ENCODE measurements at regions not wholly inside any gene's neighbourhood (a gene's known extent, or its start where the extent isn't known, plus 50 kb on each side); places are given as distances from the start of the nearest gene placed in this dataset.
"Not testable (repeated sequence)": the region's sequence is repeated elsewhere in the genome, so short reads cannot be mapped to it uniquely, and the experiment has no call there.

GRCh38 chr12:93978553-93978952 lies 169.8 kb upstream of the PLXNC1 start:
- no peak for DNase-seq (ENCODE audit: extremely low read depth, low read depth)

DNA sequence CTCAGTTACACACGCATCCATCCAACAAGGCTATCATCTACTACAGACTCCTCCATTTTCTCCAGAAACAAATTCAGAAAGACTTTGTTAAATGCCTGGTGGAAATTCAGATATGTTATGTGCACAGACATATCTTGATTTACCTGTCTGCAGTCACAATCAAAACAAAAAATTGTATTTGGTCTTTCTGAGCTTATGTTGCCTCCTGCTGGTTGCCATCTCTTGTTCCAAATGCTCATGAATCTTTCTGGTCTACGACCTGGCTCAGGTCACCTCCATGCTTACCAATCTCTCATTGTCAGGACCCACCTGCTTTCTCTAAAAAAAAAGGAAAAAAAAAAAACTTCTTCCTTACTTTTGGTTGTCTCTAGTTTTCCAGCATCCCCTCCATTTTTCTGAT lies 169.2 kb upstream of the PLXNC1 start:
- peak; percentile 3 for DNase-seq (ENCODE audit: extremely low read depth, low read depth)

- DNase-seq (ENCODE audit: extremely low read depth, low read depth): no peak
Observed at GRCh38 chr12:93980711-93981110, 167.7 kb upstream of the PLXNC1 start.

DNA sequence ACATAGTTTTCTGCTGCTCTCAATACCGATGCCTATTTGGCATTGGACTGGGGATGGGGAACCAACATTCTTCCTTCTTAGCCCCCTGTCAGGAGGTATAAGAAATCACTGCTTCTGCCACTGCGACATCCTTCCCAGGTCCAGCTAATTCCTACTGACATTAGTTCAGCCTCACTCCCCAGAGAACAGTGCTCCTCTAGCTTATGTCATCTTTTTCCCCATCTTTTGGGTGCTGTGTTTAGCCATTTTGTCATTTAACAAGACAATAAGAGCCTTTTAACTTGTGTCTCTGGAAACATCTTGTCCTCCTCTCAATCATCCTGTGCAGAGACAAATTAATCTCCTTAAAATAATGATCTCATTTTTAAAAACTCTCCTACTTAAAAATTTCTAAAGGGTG lies 167.0 kb upstream of the PLXNC1 start:
- no peak for DNase-seq (ENCODE audit: extremely low read depth, low read depth)

GRCh38 chr12:93982771-93983315 lies 165.5 kb upstream of the PLXNC1 start:
- no peak for DNase-seq (ENCODE audit: extremely low read depth, low read depth)

DNA sequence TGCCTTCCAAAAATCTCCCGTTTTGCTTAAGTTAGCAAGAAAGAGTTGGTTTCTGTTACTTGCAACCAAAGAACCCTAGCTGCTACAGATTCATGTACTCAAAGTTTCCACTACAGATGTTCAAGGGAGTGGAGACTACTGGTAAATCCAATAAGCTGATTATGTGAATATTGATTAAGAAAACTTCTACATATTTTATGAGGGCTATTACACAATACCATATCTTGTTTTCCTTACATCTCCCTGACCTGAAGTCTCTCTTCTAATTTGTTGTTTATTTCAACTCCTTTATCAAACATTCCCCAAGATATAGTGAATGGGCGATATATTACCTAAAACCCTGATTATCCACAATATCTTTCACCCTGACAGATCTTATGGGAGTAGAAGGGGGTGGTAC lies 164.4 kb upstream of the PLXNC1 start:
- no peak for DNase-seq (ENCODE audit: extremely low read depth, low read depth)

DNA sequence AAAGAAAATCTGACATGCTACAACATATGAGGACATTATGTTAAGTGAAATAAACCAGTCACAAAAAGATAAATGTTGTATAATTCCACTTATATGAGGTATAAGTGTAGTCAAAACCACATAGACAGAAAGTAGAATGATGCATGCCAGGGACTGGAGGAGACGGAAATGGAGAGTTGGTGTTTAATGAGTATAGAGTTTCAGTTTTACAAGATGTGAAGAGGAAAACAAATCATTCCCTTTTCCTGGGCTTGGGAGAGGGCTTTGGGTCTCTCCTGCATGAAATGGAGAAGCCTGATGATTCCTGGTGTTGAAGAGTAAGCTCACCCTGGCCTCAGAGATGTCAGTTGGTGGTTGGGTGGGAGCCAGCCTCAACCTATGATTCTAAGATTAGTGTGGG lies 158.4 kb upstream of the PLXNC1 start:
- DNase-seq (ENCODE audit: extremely low read depth, low read depth): no peak

GRCh38 chr12:93990832-93991803 lies 157.3 kb upstream of the PLXNC1 start:
- DNase-seq (ENCODE audit: extremely low read depth, low read depth): no peak

DNA sequence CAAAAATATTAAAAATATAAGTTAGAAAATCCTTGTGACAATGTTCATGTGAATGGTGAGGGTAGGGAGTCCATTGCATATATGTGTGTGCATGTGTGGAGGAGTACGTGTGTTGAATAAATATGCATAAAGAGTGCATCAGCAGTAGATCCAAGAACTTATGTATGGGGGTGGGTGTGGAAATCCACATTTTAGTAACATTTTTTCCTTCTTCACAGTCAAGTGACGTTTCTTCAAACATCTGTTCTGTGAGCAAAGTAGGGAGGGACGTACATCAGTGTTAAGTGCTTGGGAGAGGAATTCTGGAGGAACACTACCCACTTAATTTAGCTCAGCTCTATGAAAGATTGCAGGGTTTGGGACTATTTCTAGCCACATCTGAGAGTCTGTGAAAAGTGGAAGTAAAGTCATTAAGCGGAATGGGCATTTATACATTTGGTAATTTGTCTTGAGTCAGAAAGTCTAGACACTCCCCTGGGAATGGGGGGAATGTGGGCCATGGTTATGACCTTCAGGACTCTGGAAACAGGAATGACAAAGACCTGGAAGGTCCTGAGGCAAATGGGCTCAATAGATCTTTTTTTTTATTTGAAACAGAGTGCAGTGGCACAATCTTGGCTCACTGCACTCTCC lies 156.4 kb upstream of the PLXNC1 start:
- DNase-seq (ENCODE audit: extremely low read depth, low read depth): no peak

- no peak for DNase-seq (ENCODE audit: extremely low read depth, low read depth)
Observed at GRCh38 chr12:93994721-93995120, 153.7 kb upstream of the PLXNC1 start.

DNA sequence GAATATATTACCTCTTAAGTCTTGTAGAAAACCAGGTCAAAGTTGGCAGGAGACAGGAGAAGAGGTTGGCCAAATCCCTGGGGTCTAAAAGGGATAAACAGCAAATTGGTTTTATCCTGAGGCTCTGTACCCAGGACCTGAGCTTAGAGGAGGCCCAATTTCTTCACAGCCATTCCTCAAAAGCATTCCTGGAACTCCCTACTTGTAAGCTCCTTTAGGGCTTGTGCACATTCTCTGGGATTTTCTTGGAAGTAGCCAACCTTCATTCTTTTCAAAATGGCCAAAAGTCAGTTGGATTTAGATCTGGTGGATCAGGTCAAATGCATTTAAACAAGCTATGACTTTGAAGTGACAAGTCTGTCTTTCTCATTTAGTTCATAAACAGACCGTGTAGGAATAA lies 152.1 kb upstream of the PLXNC1 start:
- no peak for DNase-seq (ENCODE audit: extremely low read depth, low read depth)

- DNase-seq (ENCODE audit: extremely low read depth, low read depth): no peak
Observed at GRCh38 chr12:94001691-94002090, 146.7 kb upstream of the PLXNC1 start.

DNA sequence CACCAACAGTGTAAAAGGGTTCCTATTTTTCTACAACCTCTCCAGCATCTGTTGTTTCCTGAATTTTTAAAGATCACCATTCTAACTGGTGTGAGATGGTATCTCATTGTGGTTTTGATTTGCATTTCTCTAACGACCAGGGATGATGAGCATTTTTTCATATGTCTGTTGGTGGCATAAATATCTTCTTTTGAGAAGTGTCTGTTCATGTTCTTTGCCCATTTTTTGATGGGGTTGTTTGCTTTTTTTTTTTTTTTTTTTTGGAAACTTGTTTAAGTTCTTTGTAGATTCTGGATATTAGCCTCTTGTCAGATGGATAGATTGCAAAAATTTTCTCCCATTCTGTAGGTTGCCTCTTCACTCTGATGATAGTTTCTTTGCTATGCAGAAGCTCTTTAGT lies 145.5 kb upstream of the PLXNC1 start:
- DNase-seq (ENCODE audit: extremely low read depth, low read depth): not testable (repeated sequence)

DNA sequence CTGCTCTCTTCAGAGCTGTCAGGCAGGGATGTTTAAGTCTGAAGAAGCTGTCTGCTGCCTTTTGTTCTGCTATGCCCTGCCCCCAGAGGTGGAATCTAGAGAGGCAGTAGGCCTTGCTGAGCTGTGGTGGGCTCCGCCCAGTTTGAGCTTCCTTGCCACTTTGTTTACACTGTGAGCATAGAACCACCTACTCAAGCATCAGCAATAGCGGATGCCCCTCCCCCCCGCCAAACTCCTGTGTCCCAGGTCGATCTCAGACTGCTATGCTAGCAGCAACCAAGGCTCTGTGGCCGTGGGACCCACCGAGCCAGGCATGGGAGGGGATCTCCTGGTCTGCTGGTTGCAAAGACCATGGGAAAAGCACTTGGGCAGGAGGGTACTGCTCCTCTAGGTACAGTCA lies 140.5 kb upstream of the PLXNC1 start:
- DNase-seq (ENCODE audit: extremely low read depth, low read depth): not testable (repeated sequence)

- DNase-seq (ENCODE audit: extremely low read depth, low read depth): no peak
Observed at GRCh38 chr12:94010307-94010706, 138.1 kb upstream of the PLXNC1 start.

- no peak for DNase-seq (ENCODE audit: extremely low read depth, low read depth)
Observed at GRCh38 chr12:94012071-94012470, 136.3 kb upstream of the PLXNC1 start.

GRCh38 chr12:94012590-94012989 lies 135.8 kb upstream of the PLXNC1 start:
- no peak for DNase-seq (ENCODE audit: extremely low read depth, low read depth)

GRCh38 chr12:94017247-94017646 lies 131.1 kb upstream of the PLXNC1 start:
- not testable (repeated sequence) for DNase-seq (ENCODE audit: extremely low read depth, low read depth)

DNA sequence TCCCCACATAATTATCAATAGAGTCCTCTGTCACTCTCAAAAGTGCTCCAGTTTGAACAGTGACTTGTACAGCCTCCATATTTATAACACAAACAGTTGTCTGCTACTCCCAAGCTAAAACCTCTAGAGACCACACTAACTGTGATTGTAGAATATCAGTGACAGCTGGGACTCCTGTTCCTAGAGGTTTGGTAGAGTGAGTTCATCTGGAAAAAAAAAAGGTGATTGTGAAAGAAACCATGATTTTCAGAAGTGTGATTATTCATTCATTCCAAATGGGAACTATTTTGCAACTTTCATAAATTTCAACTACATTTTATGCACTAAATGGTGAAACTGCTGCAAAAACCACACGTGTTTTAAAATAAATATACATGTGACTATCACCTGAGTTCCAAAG lies 128.0 kb upstream of the PLXNC1 start:
- DNase-seq (ENCODE audit: extremely low read depth, low read depth): no peak

- no peak for DNase-seq (ENCODE audit: extremely low read depth, low read depth)
Observed at GRCh38 chr12:94023879-94024278, 124.5 kb upstream of the PLXNC1 start.

DNA sequence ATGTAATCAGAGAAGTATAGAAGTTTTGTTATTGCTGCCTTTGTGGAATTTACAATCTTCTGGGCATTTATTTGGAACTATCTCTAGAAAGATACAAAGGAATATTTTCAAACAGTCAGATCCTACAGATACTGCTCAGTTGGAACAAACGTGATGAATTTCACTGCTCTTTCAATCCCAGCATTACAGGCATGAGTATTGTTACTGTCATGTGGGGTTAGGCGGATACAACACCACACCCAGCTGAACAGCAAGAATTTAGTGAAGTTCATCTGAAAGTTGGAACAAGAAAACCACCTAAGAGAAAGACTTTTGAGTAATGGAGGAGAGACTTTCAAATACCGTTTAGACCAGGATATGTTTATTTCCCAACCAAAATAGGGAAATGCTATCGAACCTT lies 123.3 kb upstream of the PLXNC1 start:
- DNase-seq (ENCODE audit: extremely low read depth, low read depth): no peak

DNA sequence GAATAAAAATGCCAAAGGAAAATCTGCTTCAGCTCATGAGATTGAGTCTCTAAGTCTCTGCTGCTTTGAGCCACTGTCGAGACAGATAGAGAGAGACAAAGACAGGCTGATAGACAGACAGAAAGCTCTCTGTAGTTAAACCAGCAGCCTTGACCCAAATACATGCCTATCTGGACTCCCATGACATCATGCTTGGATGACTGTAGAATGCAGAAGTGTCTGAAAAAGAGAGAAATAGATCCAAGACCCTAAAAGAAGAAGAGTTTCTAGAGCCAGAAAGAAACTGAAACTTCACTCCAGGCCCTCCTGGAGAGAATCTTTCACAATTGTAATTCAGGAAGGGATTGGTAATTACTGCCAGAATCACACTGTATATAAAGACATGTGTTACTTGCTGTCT lies 122.6 kb upstream of the PLXNC1 start:
- no peak for DNase-seq (ENCODE audit: extremely low read depth, low read depth)

Data from NCI-H460 (cell line).